GM10266 (cell line): ENCODE measurements at regions not wholly inside any gene's neighbourhood (a gene's known extent, or its start where the extent isn't known, plus 50 kb on each side); places are given as distances from the start of the nearest gene placed in this dataset.

ENCODE experiments used
- DNase-seq: peaks from one replicate; pipeline ENCODE4 v3.0.0; 2012; ENCODE audit errors: extremely low spot score
- CTCF ChIP-seq: IDR thresholded peaks from 2 replicates; pipeline ENCODE4 v1.5.1; 2012; ENCODE audit warnings: mild to moderate bottlenecking, low read depth; ENCODE audit not compliant: control insufficient read depth, insufficient read depth; ENCODE audit errors: missing control alignments

DNA sequence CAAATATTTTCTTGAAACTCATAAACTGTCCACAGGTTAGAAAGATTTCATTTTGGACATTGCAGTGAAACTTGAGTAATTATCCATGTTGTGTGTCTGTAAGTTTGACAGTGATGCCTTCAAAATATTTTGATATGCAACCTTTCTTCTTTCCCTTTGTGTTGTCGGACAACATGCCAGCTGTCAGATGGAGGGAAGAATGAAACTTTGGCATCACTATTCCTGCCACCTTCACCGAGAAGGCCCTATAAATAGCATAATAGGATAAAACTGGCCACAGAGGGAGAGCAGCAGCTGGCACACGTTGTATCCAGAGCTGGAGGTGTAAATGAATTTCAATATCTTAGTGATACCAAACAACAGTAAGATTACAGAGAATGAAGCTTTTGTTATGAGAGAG, 436.7 kb upstream of the CFAP20DC start:
- TF ChIP-seq CTCF = no peak
- no peak for DNase-seq

DNA sequence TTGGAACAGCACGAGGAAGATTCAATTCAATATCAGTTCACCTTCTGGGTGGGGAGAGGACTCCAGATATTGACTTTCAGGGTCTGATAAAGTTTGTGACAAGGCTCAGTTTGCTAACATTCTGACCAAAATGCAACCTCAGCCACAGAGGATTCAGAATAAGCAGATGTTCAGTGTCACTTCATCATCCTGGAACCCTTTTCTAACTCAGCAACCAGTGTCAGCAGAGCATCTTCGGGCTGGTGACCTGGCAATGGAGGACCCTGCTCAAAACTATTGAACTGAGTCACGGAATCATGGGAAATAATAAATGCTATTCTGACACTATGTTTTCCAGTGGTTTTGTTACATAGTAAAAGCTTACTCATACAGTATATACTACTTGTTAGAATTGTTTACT, 433.4 kb upstream of the CFAP20DC start:
- no peak for TF ChIP-seq CTCF
- DNase-seq = no peak

DNA sequence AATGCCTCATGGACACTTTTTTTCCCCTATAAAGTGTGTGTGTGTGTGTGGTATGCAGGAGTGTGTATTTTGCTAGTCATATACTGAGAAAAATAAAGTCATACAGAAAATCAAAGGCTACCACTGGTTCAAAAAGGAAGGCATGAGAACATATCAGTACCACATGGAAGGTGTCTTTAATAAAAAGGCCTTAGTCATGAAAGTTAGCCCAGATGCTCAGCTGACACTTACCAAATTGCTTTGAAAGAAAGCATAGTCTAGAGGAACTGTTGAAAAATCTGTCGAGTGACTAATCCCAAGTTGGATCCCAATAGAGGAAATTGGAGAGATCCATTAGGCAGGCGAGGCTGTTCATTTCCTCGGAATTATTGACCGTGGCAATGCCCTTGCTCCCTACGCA, 432.9 kb upstream of the CFAP20DC start:
- no peak for TF ChIP-seq CTCF
- DNase-seq = no peak

GRCh38 chr3:59481776-59482400, 432.1 kb upstream of the CFAP20DC start:
- TF ChIP-seq CTCF = no peak
- DNase-seq = no peak

GRCh38 chr3:59480486-59480995, 430.7 kb upstream of the CFAP20DC start:
- peak; percentile 30 for DNase-seq
- no peak for TF ChIP-seq CTCF

DNA sequence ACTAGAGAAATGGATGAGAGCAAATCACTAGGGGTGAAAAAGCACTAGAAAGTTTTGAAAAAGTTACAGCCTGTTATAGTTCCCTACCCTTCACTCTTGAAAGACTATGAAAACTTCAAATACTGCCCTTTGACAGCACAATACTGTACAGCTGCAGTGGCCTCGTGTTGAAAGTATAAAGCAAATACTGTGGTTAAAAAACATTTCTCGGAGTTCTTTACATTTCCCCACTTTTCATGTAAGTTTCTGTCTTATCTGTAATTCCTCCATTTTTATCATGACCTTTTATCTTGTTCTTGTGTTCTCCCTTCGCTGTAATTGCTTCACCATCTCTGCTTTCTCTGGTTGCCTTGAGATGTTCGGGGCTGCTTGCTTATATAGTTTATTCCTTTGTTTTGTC, 423.8 kb upstream of the CFAP20DC start:
- no peak for TF ChIP-seq CTCF
- no peak for DNase-seq

DNA sequence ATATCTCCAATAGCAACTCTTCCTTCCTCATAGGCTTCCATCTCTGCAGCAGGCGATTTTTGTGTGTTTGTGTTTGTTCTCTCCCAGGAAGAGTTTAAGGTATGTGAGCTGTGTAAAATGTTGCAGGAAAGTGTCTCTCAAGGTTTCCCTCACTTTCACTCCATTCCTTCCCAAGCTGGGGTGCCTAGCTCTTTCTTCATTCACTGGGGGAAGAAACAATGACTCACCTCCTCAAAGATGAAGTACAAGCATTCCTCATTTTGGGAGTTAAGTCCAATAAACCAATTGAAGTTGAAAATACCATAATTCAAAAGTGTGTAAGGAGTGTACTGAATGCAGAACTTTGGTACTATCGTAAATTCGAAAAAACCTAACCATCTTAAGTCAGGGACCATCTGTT, 422.7 kb upstream of the CFAP20DC start:
- DNase-seq = no peak
- TF ChIP-seq CTCF = no peak
